GM10266 (cell line): ENCODE measurements at regions not wholly inside any gene's neighbourhood (a gene's known extent, or its start where the extent isn't known, plus 50 kb on each side); places are given as distances from the start of the nearest gene placed in this dataset.
"Not testable (repeated sequence)": the region's sequence is repeated elsewhere in the genome, so short reads cannot be mapped to it uniquely, and the experiment has no call there.

Experiments
- DNase-seq: peaks from one replicate; pipeline ENCODE4 v3.0.0; 2012; ENCODE audit errors: extremely low spot score
- CTCF ChIP-seq: IDR thresholded peaks from 2 replicates; pipeline ENCODE4 v1.5.1; 2012; ENCODE audit warnings: mild to moderate bottlenecking, low read depth; ENCODE audit not compliant: control insufficient read depth, insufficient read depth; ENCODE audit errors: missing control alignments

- no peak for DNase-seq
- no peak for TF ChIP-seq CTCF
These were observed 145.7 kb upstream of the ALDH3B2 start for GRCh38 chr11:67820081-67820480.

GRCh38 chr11:67817558-67817957 lies 143.1 kb upstream of the ALDH3B2 start:
- DNase-seq = not testable (repeated sequence)

- DNase-seq = not testable (repeated sequence)
These were observed 134.9 kb upstream of the ALDH3B2 start for GRCh38 chr11:67809301-67809700.

- DNase-seq = not testable (repeated sequence)
These were observed 133.5 kb upstream of the ALDH3B2 start for GRCh38 chr11:67807896-67808295.

GRCh38 chr11:67806728-67807235 lies 132.4 kb upstream of the ALDH3B2 start:
- not testable (repeated sequence) for DNase-seq

GRCh38 chr11:67806183-67806582 lies 131.8 kb upstream of the ALDH3B2 start:
- not testable (repeated sequence) for DNase-seq

- peak; percentile 95 for DNase-seq
These were observed 131.1 kb upstream of the ALDH3B2 start for GRCh38 chr11:67805253-67806126.

GRCh38 chr11:67804435-67805252 lies 130.2 kb upstream of the ALDH3B2 start:
- DNase-seq = not testable (repeated sequence)

GRCh38 chr11:67803519-67803918 lies 129.1 kb upstream of the ALDH3B2 start:
- DNase-seq = not testable (repeated sequence)

- not testable (repeated sequence) for DNase-seq
These were observed 128.6 kb upstream of the ALDH3B2 start for GRCh38 chr11:67803055-67803454.

GRCh38 chr11:67802623-67803022 lies 128.2 kb upstream of the ALDH3B2 start:
- DNase-seq = not testable (repeated sequence)

- not testable (repeated sequence) for DNase-seq
These were observed 127.0 kb upstream of the ALDH3B2 start for GRCh38 chr11:67801397-67801796.

GRCh38 chr11:67800591-67800990 lies 126.2 kb upstream of the ALDH3B2 start:
- not testable (repeated sequence) for DNase-seq

GRCh38 chr11:67799808-67800207 lies 125.4 kb upstream of the ALDH3B2 start:
- not testable (repeated sequence) for DNase-seq

- DNase-seq = not testable (repeated sequence)
These were observed 123.5 kb upstream of the ALDH3B2 start for GRCh38 chr11:67797726-67798521.
